ENCODE measurements at regions not wholly inside any gene's neighbourhood (a gene's known extent, or its start where the extent isn't known, plus 50 kb on each side); places are given as distances from the start of the nearest gene placed in this dataset.

- Histone ChIP-seq H3K36me3 (no peaks in the 10 kb centered on the region), H3K4me3 (no peak overlapping the region), H3K9me3 (no peaks in the 10 kb centered on the region), H3K27me3 (no peaks in the 10 kb centered on the region), H3K4me1 (no peaks in the 10 kb centered on the region), H3K27ac (no peak overlapping the region)
- DNase-seq: no peak
- TF ChIP-seq CTCF (IDR thresholded peaks at IDR 0.05) (no peak), POLR2A (IDR thresholded peaks at IDR 0.05) (no peak)
- intact Hi-C loops (cut with DNase I): no loop called here
Measured at GRCh38 chr3:66561367-66561766, 60.5 kb upstream of the LRIG1 start.

GRCh38 chr3:66565301-66565700, 64.5 kb upstream of the LRIG1 start:
- no peak for DNase-seq

GRCh38 chr3:66567077-66567476, 66.3 kb upstream of the LRIG1 start:
- peaks cover 0 to 2% (median 0%) of the 10 kb centered on the region in 4 donors for H3K27me3 ChIP-seq
- no peak for DNase-seq
- H3K36me3 ChIP-seq: no peaks in the 10 kb centered on the region
- TF ChIP-seq CTCF (IDR thresholded peaks at IDR 0.05): no peak
- TF ChIP-seq POLR2A (IDR thresholded peaks at IDR 0.05): no peak
- H3K4me1 ChIP-seq: no peaks in the 10 kb centered on the region
- H3K27ac ChIP-seq: no peak overlapping the region
- intact Hi-C loops (cut with DNase I): no loop called here
- WGBS, 2 donors: 91 to 94% methylated on average over 2 of the region's 2 CpGs
- H3K9me3 ChIP-seq: no peaks in the 10 kb centered on the region
- no peak overlapping the region for H3K4me3 ChIP-seq

More at GRCh38 chr3:66565301-66565700, 64.5 kb upstream of the LRIG1 start:
- 53 to 59% methylated on average over 3 of the region's 3 CpGs for WGBS, 2 donors
- H3K4me3 ChIP-seq: no peak overlapping the region
- H3K27ac ChIP-seq: no peak overlapping the region
- no peaks in the 10 kb centered on the region for H3K27me3 ChIP-seq
- H3K9me3 ChIP-seq: no peaks in the 10 kb centered on the region
- H3K4me1 ChIP-seq: no peaks in the 10 kb centered on the region
- H3K36me3 ChIP-seq: no peaks in the 10 kb centered on the region
- intact Hi-C loops (cut with DNase I): no loop called here
- no peak for TF ChIP-seq POLR2A (IDR thresholded peaks at IDR 0.05)
- TF ChIP-seq CTCF (IDR thresholded peaks at IDR 0.05): no peak

- H3K4me3 ChIP-seq: no peak overlapping the region
- H3K36me3 ChIP-seq: no peaks in the 10 kb centered on the region
- H3K4me1 ChIP-seq: peaks cover 0 to 5% (median 0%) of the 10 kb centered on the region in 3 donors
- TF ChIP-seq CTCF (IDR thresholded peaks at IDR 0.05) (no peak), POLR2A (IDR thresholded peaks at IDR 0.05) (no peak)
- peaks cover 0 to 27% (median 0%) of the 10 kb centered on the region in 4 donors for H3K27me3 ChIP-seq
- 83 to 86% methylated on average over 5 of the region's 5 CpGs for WGBS, 2 donors
- DNase-seq: no peak
- no peaks in the 10 kb centered on the region for H3K9me3 ChIP-seq
- intact Hi-C loops (cut with DNase I): no loop called here
- no peak overlapping the region for H3K27ac ChIP-seq
Measured at GRCh38 chr3:66572090-66572675, 71.4 kb upstream of the LRIG1 start.

- no peak overlapping the region for H3K27ac ChIP-seq
- 72 to 81% methylated on average over 14 of the region's 14 CpGs for WGBS, 2 donors
- H3K27me3 ChIP-seq: peaks cover 0 to 27% (median 0%) of the 10 kb centered on the region in 4 donors
- no peaks in the 10 kb centered on the region for H3K9me3 ChIP-seq
- no peaks in the 10 kb centered on the region for H3K36me3 ChIP-seq
- DNase-seq: no peak
- peaks cover 0 to 14% (median 0%) of the 10 kb centered on the region in 3 donors for H3K4me1 ChIP-seq
- no peak overlapping the region for H3K4me3 ChIP-seq
- intact Hi-C loops (cut with DNase I): no loop called here
- TF ChIP-seq POLR2A (IDR thresholded peaks at IDR 0.05) (no peak), CTCF (IDR thresholded peaks at IDR 0.05) (peak in 1 of 6 experiments; percentile 7)
Measured at GRCh38 chr3:66572938-66573710, 72.3 kb upstream of the LRIG1 start.
